Activated CD4-positive, alpha-beta T cell treated with anti-CD3 and anti-CD28 coated beads, Interleukin-2, amount 10 ng/mL, durations not matched to agents 7 days and 5 days (primary cell): ENCODE measurements at regions not wholly inside any gene's neighbourhood (a gene's known extent, or its start where the extent isn't known, plus 50 kb on each side); places are given as distances from the start of the nearest gene placed in this dataset.

ENCODE experiments used
- CTCF ChIA-PET: fragments of 350-600 bp; sonication (Branson Sonifier 250); formaldehyde crosslinking; loops from one replicate; lab custom pipeline; 2021; ENCODE audit warnings: antibody characterized with exemption; lab: Charles Lee
- POLR2A ChIA-PET: fragments of 350-600 bp; sonication (Branson Sonifier 250); formaldehyde crosslinking; loops from one replicate; lab custom pipeline; 2021; ENCODE audit warnings: antibody characterized with exemption; lab: Charles Lee
- DNase-seq: peaks from one replicate; pipeline ENCODE4 v3.0.0-alpha.2; 2020
- H3K27ac Mint-ChIP-seq: one replicate; pipeline ENCODE4 v1.8.0; 2021; ENCODE audit warnings: mild to moderate bottlenecking, moderate library complexity, mixed read lengths
- H3K27me3 Mint-ChIP-seq: one replicate; pipeline ENCODE4 v1.8.0; 2021; ENCODE audit warnings: mixed read lengths
- H3K36me3 Mint-ChIP-seq: one replicate; pipeline ENCODE4 v1.8.0; 2021; ENCODE audit warnings: low read depth, mixed read lengths
- H3K4me1 Mint-ChIP-seq: one replicate; pipeline ENCODE4 v1.8.0; 2021; ENCODE audit warnings: mixed read lengths
- H3K4me3 Mint-ChIP-seq: one replicate; pipeline ENCODE4 v1.8.0; 2021; ENCODE audit warnings: mild to moderate bottlenecking, moderate library complexity, mixed read lengths
- H3K9me3 Mint-ChIP-seq: one replicate; pipeline ENCODE4 v1.8.0; 2021; ENCODE audit warnings: mixed read lengths

DNA sequence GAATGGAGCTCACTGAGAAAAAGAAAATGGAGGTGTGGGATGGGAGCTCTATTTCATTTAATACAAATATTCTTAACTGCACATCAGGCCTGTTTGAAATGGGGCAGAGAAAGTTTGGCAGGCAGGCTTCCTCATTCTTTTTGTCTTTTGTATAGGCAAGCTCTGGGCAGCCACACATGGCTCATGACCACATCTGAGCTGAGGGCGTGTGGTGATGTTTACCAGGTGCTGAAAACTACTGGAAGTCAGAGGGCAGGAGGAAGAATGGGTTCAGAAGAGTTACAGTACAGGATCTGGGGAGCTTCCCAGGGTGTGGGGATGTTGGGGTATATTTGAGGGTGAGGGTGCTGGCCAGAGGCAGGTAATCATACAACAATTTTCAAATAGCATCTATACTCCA lies 66.3 kb upstream of the NAV2 start:
- no peak overlapping the region for H3K27ac Mint-ChIP-seq
- no peak overlapping the region for H3K4me3 Mint-ChIP-seq
- no peak for DNase-seq

GRCh38 chr11:19644316-19644715 lies 68.3 kb upstream of the NAV2 start:
- H3K4me1 Mint-ChIP-seq, result no peaks in the 10 kb centered on the region
- H3K27ac Mint-ChIP-seq, result no peak overlapping the region
- H3K4me3 Mint-ChIP-seq, result no peak overlapping the region
- ChIA-PET POLR2A (no interaction called here), CTCF (no interaction called here)
- no peaks in the 10 kb centered on the region for H3K36me3 Mint-ChIP-seq
- DNase-seq, result no peak
- peaks cover 2% of the 10 kb centered on the region for H3K27me3 Mint-ChIP-seq
- no peaks in the 10 kb centered on the region for H3K9me3 Mint-ChIP-seq

More for the DNA sequence above, 66.3 kb upstream of the NAV2 start:
- Mint-ChIP-seq H3K36me3 (no peaks in the 10 kb centered on the region), H3K9me3 (no peaks in the 10 kb centered on the region), H3K4me1 (no peaks in the 10 kb centered on the region), H3K27me3 (no peaks in the 10 kb centered on the region)
- POLR2A ChIA-PET, result no interaction called here
- CTCF ChIA-PET, result interaction anchor here (1.2 kb wide), 1 partner anchor 13 kb away, joined by 3 read pairs; no protein-coding TSS in a partner anchor

DNA sequence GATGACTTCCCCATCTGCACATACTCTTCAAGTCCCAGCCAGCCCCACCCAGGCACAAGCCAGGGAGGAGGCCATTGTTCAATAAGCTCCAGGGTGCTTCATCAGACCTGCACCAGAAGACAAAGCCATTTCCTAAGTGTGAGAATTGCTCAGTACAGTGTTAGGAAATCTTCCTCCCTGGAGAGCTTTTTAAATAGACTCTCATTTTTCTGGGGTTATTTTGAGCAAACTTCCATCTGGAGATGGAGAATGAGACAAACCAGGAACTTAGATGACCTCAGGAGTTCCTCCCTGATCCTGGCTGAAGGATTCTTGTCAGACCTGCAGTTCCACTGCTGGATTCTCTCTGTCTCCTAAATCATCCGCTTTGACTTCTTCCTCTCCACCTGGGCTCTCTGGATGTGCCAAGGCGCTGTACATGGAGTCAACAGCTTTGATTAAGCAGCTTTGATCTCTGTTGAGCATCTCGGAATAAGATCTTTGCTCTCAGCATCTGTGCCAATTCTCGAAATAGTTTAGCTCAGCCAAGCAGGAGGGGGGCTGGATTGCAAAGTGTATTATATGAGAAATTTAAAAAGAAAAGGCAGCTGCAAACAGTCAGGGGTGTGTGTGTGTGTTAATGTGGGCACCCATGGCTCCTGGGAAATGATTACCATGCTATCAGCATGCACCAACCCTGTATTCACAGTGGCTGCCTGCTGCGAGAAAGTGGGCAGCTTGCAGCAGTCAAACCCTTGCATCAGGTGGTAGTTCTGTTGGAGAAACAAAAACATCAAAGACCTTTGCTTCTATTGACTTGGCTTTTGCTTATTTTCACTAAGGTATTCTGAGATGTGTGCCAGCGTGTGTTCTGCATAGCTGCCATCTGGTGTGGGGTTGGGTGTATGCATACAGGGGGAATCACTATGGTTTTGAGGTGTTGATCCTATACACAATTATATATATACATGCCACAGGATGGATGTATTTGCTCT lies 70.2 kb upstream of the NAV2 start:
- Mint-ChIP-seq H3K27me3 (peaks cover 2% of the 10 kb centered on the region), H3K27ac (no peak overlapping the region), H3K4me1 (no peaks in the 10 kb centered on the region), H3K36me3 (no peaks in the 10 kb centered on the region), H3K4me3 (no peak overlapping the region), H3K9me3 (no peaks in the 10 kb centered on the region)
- no peak for DNase-seq
- CTCF ChIA-PET, result no interaction called here
- POLR2A ChIA-PET, result interaction anchor here (0.6 kb wide), 1 partner anchor 1077 kb away, joined by 7 read pairs; no protein-coding TSS in a partner anchor

GRCh38 chr11:19639603-19640105 lies 73.0 kb upstream of the NAV2 start:
- ChIA-PET POLR2A (no interaction called here), CTCF (no interaction called here)
- Mint-ChIP-seq H3K27me3 (peaks cover 4% of the 10 kb centered on the region), H3K4me1 (no peaks in the 10 kb centered on the region), H3K4me3 (no peak overlapping the region), H3K27ac (no peak overlapping the region), H3K9me3 (no peaks in the 10 kb centered on the region), H3K36me3 (no peaks in the 10 kb centered on the region)
- DNase-seq, result no peak

GRCh38 chr11:19635332-19635731 lies 77.3 kb upstream of the NAV2 start:
- ChIA-PET POLR2A (no interaction called here), CTCF (no interaction called here)
- Mint-ChIP-seq H3K27ac (no peak overlapping the region), H3K4me1 (no peaks in the 10 kb centered on the region), H3K27me3 (peaks cover 2% of the 10 kb centered on the region), H3K36me3 (no peaks in the 10 kb centered on the region), H3K4me3 (no peak overlapping the region), H3K9me3 (no peaks in the 10 kb centered on the region)
- no peak for DNase-seq

- H3K27ac Mint-ChIP-seq, result no peak overlapping the region
- no peak for DNase-seq
- CTCF ChIA-PET, result no interaction called here
- H3K9me3 Mint-ChIP-seq, result no peaks in the 10 kb centered on the region
- peaks cover 2% of the 10 kb centered on the region for H3K27me3 Mint-ChIP-seq
- H3K36me3 Mint-ChIP-seq, result no peaks in the 10 kb centered on the region
- POLR2A ChIA-PET, result interaction anchor here (0.6 kb wide), 1 partner anchor 110 kb away, joined by 3 read pairs; no protein-coding TSS in a partner anchor
- no peak overlapping the region for H3K4me3 Mint-ChIP-seq
- no peaks in the 10 kb centered on the region for H3K4me1 Mint-ChIP-seq
Observed at GRCh38 chr11:19633276-19633675, 79.4 kb upstream of the NAV2 start.

DNA sequence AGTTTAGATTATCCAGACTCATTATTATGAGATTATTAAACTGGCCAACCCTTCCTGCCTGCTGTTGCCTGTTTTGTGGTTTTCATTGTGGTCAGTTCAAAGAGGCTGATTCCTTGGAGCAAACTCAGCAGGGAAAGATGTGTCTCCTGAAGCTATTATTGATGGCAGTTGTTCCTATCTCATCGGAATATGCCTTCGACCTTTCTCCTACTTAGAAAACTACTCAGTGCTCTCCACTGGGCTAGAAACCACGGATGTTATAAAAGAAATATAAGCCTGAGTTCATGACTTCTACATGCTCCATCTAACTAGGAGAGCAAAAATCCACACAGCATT lies 80.2 kb upstream of the NAV2 start:
- H3K4me1 Mint-ChIP-seq, result no peaks in the 10 kb centered on the region
- CTCF ChIA-PET, result no interaction called here
- POLR2A ChIA-PET, result no interaction called here

DNA sequence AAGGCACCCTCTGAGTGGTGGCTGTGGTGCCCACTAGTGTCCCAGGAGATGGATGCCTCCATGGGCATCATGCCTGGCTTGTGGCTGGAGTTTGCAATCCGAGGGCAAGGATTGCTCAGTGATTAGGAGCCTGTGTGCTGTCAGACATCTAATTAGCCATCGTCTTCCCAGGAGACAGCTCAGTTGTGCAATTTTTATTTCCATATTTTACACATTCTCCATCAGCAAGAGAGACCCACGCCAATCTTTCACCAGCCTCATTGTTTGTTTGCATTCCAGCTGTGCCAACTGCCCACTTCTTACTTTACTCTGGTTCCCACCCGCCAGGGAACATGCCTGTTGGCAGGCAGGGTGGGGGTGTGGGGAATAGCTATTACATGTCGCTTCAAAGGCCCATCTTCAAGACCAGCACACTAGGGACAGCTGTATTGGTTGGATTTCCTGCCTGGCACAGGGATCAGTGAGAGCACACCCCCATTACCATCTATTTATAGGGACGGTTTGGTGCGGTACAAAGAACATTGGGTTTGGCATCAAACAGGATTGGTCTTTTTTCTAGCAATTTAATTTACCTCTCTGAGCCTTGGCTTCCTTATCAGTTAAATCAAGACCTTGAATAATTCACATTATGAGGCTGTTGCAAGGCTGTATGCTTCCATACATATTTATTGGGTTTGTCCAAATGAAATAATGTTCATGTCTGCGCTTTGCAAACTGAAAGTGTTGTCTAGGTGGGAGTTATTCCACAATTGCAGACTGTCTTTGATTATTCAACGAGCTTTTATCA lies 80.7 kb upstream of the NAV2 start:
- H3K27me3 Mint-ChIP-seq, result peaks cover 2% of the 10 kb centered on the region
- no peak overlapping the region for H3K4me3 Mint-ChIP-seq
- H3K4me1 Mint-ChIP-seq, result no peaks in the 10 kb centered on the region
- CTCF ChIA-PET, result no interaction called here
- no peak for DNase-seq
- H3K27ac Mint-ChIP-seq, result no peak overlapping the region
- POLR2A ChIA-PET, result no interaction called here
- no peaks in the 10 kb centered on the region for H3K36me3 Mint-ChIP-seq
- no peaks in the 10 kb centered on the region for H3K9me3 Mint-ChIP-seq

More for the DNA sequence above, 80.2 kb upstream of the NAV2 start:
- Mint-ChIP-seq H3K36me3 (no peaks in the 10 kb centered on the region), H3K27me3 (peaks cover 2% of the 10 kb centered on the region), H3K9me3 (no peaks in the 10 kb centered on the region), H3K4me3 (no peak overlapping the region), H3K27ac (no peak overlapping the region)
- no peak for DNase-seq

DNA sequence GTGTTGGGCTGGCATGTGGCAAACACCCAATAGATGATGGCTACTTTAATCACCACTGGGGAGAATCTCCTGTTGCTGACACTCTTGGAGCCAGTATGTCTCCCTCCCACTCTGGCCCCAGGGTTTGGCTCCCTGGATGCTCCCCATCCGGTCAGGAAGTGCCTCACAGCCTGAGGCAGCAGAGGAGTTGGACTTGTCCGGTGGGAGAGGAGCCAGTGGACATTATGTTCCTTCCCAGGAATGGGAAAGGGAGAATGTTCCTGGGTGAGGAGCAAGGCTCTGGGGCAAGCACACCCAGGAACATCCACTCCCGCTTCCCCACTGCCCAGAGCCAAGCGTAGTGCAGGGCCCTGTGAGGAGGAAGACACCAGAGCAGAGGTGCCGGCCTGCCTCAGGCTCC lies 84.6 kb upstream of the NAV2 start:
- no peak for DNase-seq
- H3K4me1 Mint-ChIP-seq, result no peaks in the 10 kb centered on the region
- no peaks in the 10 kb centered on the region for H3K27me3 Mint-ChIP-seq
- ChIA-PET CTCF (no interaction called here), POLR2A (no interaction called here)
- H3K9me3 Mint-ChIP-seq, result peaks cover 2% of the 10 kb centered on the region
- H3K36me3 Mint-ChIP-seq, result no peaks in the 10 kb centered on the region
- no peak overlapping the region for H3K27ac Mint-ChIP-seq
- no peak overlapping the region for H3K4me3 Mint-ChIP-seq

DNA sequence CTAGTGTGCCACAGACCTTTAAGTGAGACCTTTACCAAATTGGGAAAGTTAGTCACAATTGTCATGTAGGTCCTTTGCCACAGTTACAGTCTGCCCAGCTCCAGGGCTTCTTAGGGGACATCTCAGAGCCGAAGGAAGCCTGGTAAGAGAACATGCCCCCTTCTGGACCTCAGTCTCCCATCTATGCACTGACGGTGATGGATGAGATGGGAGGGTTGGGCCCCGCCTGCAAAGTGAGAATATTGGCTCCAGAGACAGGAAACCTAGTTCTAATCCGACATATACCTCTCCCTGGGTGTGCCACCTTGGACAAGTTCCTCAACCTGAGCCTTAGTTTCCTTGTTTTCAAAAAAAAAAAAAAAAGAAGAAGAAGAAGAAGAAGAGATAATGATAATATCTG lies 85.1 kb upstream of the NAV2 start:
- Mint-ChIP-seq H3K9me3 (peaks cover 2% of the 10 kb centered on the region), H3K27me3 (no peaks in the 10 kb centered on the region), H3K4me3 (no peak overlapping the region), H3K4me1 (no peaks in the 10 kb centered on the region), H3K27ac (no peak overlapping the region), H3K36me3 (no peaks in the 10 kb centered on the region)
- DNase-seq, result no peak
- CTCF ChIA-PET, result no interaction called here
- POLR2A ChIA-PET, result no interaction called here

DNA sequence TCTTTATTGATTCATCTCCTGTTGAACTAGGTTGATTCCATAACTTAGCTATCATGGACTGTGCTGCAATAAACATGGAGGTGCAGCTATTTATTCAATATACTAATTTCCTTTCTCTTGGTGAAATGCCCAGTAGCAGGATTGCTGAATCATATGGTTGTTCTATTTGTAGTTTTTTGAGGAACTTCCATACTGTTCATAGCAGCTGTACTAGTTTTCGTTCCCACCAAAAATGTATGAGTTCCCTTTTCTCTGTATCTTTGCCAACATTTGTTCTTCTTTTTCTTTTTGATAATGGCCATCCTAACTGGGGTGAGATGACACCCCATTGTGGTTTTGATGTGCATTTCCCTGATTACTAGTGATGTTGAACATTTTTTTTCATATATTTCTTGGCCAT lies 87.2 kb upstream of the NAV2 start:
- no peak overlapping the region for H3K27ac Mint-ChIP-seq
- H3K36me3 Mint-ChIP-seq, result no peaks in the 10 kb centered on the region
- H3K27me3 Mint-ChIP-seq, result peaks cover 4% of the 10 kb centered on the region
- peaks cover 2% of the 10 kb centered on the region for H3K9me3 Mint-ChIP-seq
- no peaks in the 10 kb centered on the region for H3K4me1 Mint-ChIP-seq
- no peak overlapping the region for H3K4me3 Mint-ChIP-seq
- ChIA-PET POLR2A (no interaction called here), CTCF (no interaction called here)
- DNase-seq, result no peak

DNA sequence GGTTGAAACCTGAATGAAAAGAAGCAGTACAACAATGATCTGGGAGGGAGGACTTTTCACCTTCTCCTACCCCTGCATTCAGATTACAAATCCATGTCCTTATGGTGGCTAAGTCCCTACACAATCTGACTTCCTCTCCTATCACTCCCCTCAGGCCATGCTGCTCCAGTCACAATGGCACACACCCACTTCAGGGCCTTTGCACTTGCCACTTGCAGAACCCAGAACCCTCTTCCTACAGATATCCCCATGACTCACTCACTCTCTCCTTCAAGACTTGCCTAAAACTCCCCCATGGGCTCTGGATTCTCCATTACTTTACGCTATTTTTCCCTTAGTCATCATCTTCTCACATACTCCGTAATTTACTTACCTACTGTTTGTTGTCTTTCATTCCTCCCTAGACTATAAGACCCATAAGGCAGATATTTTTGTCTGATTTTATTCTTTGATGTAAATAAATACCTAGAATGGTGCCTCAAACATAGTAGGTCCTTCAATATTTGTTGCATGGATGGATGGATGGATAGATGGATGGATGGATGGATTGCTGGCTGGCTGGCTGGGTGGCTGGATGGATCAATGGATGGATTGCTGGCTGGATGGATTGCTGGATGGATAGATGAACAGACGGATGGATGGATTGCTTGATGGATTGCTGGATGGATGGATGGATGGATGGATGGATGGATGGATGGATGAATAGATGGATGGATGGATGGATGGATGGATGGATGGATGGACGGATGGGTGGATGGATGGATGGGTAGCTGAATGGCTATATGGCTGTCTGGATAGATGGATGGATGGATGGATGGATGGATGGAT lies 94.7 kb upstream of the NAV2 start:
- Mint-ChIP-seq H3K27ac (no peak overlapping the region), H3K9me3 (peaks cover under 1% of the 10 kb centered on the region), H3K36me3 (no peaks in the 10 kb centered on the region), H3K4me3 (no peak overlapping the region), H3K4me1 (no peaks in the 10 kb centered on the region), H3K27me3 (peaks cover 4% of the 10 kb centered on the region)
- DNase-seq, result no peak
- ChIA-PET POLR2A (no interaction called here), CTCF (no interaction called here)
